ENCODE measurements at regions not wholly inside any gene's neighbourhood (a gene's known extent, or its start where the extent isn't known, plus 50 kb on each side); places are given as distances from the start of the nearest gene placed in this dataset.

- TF ChIP-seq EZH2phosphoT487 (IDR thresholded peaks at IDR 0.05; ENCODE audit: borderline replicate concordance, low read length) (no peak), CTCF (IDR thresholded peaks at IDR 0.05; ENCODE audit: low read depth, low read length, poor library complexity, severe bottlenecking) (no peak)
These were observed 1261.7 kb downstream of the DSC3 start for GRCh38 chr18:29780816-29781215.

All from DOHH2 (cell line).